IMR-90 (cell line): ENCODE measurements at regions not wholly inside any gene's neighbourhood (a gene's known extent, or its start where the extent isn't known, plus 50 kb on each side); places are given as distances from the start of the nearest gene placed in this dataset.

Experiments used
- ATAC-seq: fragments of 200-7000 bp; cut with Tn5 transposase; 2 replicates; pipeline ENCODE4 v1.9.1; 2020; ENCODE audit warnings: low read depth, mild to moderate bottlenecking, moderate library complexity
- BruUV-seq: library from RNA; stranded (reverse); fragments of 400-500 nt; replicated peaks from 2 replicates; lab custom pipeline; 2021; lab: Mats Ljungman, UMichigan
- CTCF ChIA-PET: fragments of 300-600 bp; formaldehyde crosslinking; extraction: SDS; loops from one replicate; lab custom pipeline; 2021; ENCODE audit warnings: antibody characterized with exemption; lab: Yijun Ruan, JAX
- POLR2A ChIA-PET: fragments of 300-600 bp; sonication (Branson Sonifier 250); formaldehyde crosslinking; loops from one replicate; lab custom pipeline; 2022; ENCODE audit warnings: antibody characterized with exemption; ENCODE audit not compliant: unreplicated experiment; lab: Charles Lee
- DNase-seq: peaks from one replicate; pipeline ENCODE4 v3.0.0; 2013
- H2AFZ ChIP-seq: replicated peaks from 2 replicates; pipeline ENCODE3; 2013; ENCODE audit warnings: low read length, mild to moderate bottlenecking; ENCODE audit not compliant: poor library complexity
- H2AK5ac ChIP-seq: 2 replicates; pipeline ENCODE4 v1.6.1; 2013; ENCODE audit warnings: low read depth, low read length, inconsistent platforms
- H2AK9ac ChIP-seq: replicated peaks from 2 replicates; pipeline ENCODE3; 2013; ENCODE audit warnings: mild to moderate bottlenecking, low read depth, low read length, moderate library complexity; ENCODE audit not compliant: poor library complexity
- H2BK120ac ChIP-seq: 2 replicates; pipeline ENCODE4 v1.6.1; 2013; ENCODE audit warnings: low read depth, low read length, inconsistent platforms
- H2BK15ac ChIP-seq: 3 replicates; pipeline ENCODE4 v1.6.1; 2013; ENCODE audit warnings: low read depth, low read length, inconsistent platforms
- H2BK20ac ChIP-seq: 2 replicates; pipeline ENCODE4 v1.6.1; 2013; ENCODE audit warnings: low read depth, mild to moderate bottlenecking, inconsistent platforms, low read length, moderate library complexity
- H2BK5ac ChIP-seq: 2 replicates; pipeline ENCODE4 v1.6.1; 2013; ENCODE audit warnings: mild to moderate bottlenecking, low read depth, low read length, inconsistent platforms; ENCODE audit not compliant: poor library complexity, severe bottlenecking
- H3K14ac ChIP-seq: replicated peaks from 2 replicates; pipeline ENCODE4 v1.6.1; 2013; ENCODE audit warnings: low read depth, low read length, inconsistent platforms
- H3K18ac ChIP-seq: 2 replicates; pipeline ENCODE4 v1.6.1; 2013; ENCODE audit warnings: low read depth, low read length, control low read depth
- H3K23ac ChIP-seq: 2 replicates; pipeline ENCODE4 v1.6.1; 2013; ENCODE audit warnings: low read depth, low read length, inconsistent platforms
- H3K27ac ChIP-seq: 2 replicates; pipeline ENCODE4 v1.5.1; 2013; ENCODE audit warnings: mild to moderate bottlenecking, control low read depth, low read length; ENCODE audit not compliant: insufficient read depth
- H3K27me3 ChIP-seq: 2 replicates; pipeline ENCODE4 v1.6.1; 2013; ENCODE audit warnings: low read length; ENCODE audit not compliant: control insufficient read depth, insufficient read depth
- H3K36me3 ChIP-seq: 2 replicates; pipeline ENCODE4 v1.6.1; 2013; ENCODE audit warnings: low read length, mixed read lengths; ENCODE audit not compliant: control insufficient read depth, insufficient read depth
- H3K4ac ChIP-seq: 2 replicates; pipeline ENCODE4 v1.6.1; 2013; ENCODE audit warnings: low read depth, low read length, inconsistent platforms
- H3K4me1 ChIP-seq: 2 replicates; pipeline ENCODE4 v1.6.1; 2013; ENCODE audit warnings: low read length, mixed read lengths; ENCODE audit not compliant: control insufficient read depth, insufficient read depth
- H3K4me2 ChIP-seq: 2 replicates; pipeline ENCODE4 v1.6.1; 2013; ENCODE audit warnings: low read depth, mild to moderate bottlenecking, control low read depth, low read length, moderate library complexity
- H3K4me3 ChIP-seq: 2 replicates; pipeline ENCODE4 v1.5.1; 2013; ENCODE audit warnings: low read depth, mild to moderate bottlenecking, control low read depth, low read length, moderate library complexity; ENCODE audit not compliant: insufficient read depth
- H3K56ac ChIP-seq: 2 replicates; pipeline ENCODE4 v1.6.1; 2013; ENCODE audit warnings: low read length, inconsistent platforms; ENCODE audit not compliant: insufficient read depth; ENCODE audit errors: extremely low read depth
- H3K79me1 ChIP-seq, 2 experiments: 2 replicates each; pipeline ENCODE4 v1.6.1; 2013; ENCODE audit warnings: low read length in 2 of 2, inconsistent platforms in 1 of 2, low read depth in 1 of 2
- H3K9ac ChIP-seq: 2 replicates; pipeline ENCODE4 v1.6.1; 2013; ENCODE audit warnings: low read depth, low read length, control low read depth
- H3K9me1 ChIP-seq: 2 replicates; pipeline ENCODE4 v1.6.1; 2013; ENCODE audit warnings: low read length, inconsistent platforms; ENCODE audit not compliant: insufficient read depth
- H3K9me3 ChIP-seq: 2 replicates; pipeline ENCODE4 v1.6.1; 2013; ENCODE audit warnings: low read length; ENCODE audit not compliant: control insufficient read depth, insufficient read depth
- H4K20me1 ChIP-seq: 2 replicates; pipeline ENCODE4 v1.6.1; 2013; ENCODE audit warnings: low read length, inconsistent platforms; ENCODE audit not compliant: insufficient read depth
- H4K5ac ChIP-seq: 2 replicates; pipeline ENCODE4 v1.6.1; 2013; ENCODE audit warnings: mild to moderate bottlenecking, low read depth, low read length, control low read depth
- H4K8ac ChIP-seq, 2 experiments: 2 replicates each; pipeline ENCODE4 v1.6.1; 2013; ENCODE audit warnings: low read depth in 2 of 2, low read length in 2 of 2, control low read depth in 1 of 2, inconsistent platforms in 1 of 2
- H4K91ac ChIP-seq: 2 replicates; pipeline ENCODE4 v1.6.1; 2013; ENCODE audit warnings: low read depth, low read length, inconsistent platforms; ENCODE audit not compliant: insufficient read depth
- BHLHE40 ChIP-seq: fragments of 150-350 bp; IDR thresholded peaks from 2 replicates; pipeline ENCODE4 v1.6.1; 2016; ENCODE audit warnings: mild to moderate bottlenecking, low read depth, low read length
- CEBPB ChIP-seq: IDR thresholded peaks from 2 replicates; pipeline ENCODE4 v1.6.1; 2012; ENCODE audit warnings: low read depth, low read length, improper control_type of control experiment
- CHD1 ChIP-seq: IDR thresholded peaks from 2 replicates; pipeline ENCODE4 v1.6.1; 2012; ENCODE audit warnings: low read depth, low read length, improper control_type of control experiment
- CTCF ChIP-seq: conservative IDR thresholded peaks from 2 replicates; pipeline ENCODE4 v1.5.1; 2012; ENCODE audit warnings: mild to moderate bottlenecking, low read depth, low read length, improper control_type of control experiment
- ELK1 ChIP-seq: fragments of 150-350 bp; IDR thresholded peaks from 2 replicates; pipeline ENCODE4 v1.6.1; 2016; ENCODE audit warnings: low read depth, mild to moderate bottlenecking, low read length, moderate library complexity, borderline replicate concordance
- FOS ChIP-seq: fragments of 150-350 bp; IDR thresholded peaks from 2 replicates; pipeline ENCODE4 v1.6.1; 2016; ENCODE audit warnings: low read depth, low read length
- MAFK ChIP-seq: IDR thresholded peaks from 2 replicates; pipeline ENCODE4 v1.6.1; 2012; ENCODE audit warnings: low read depth, low read length, improper control_type of control experiment
- MAZ ChIP-seq: IDR thresholded peaks from 2 replicates; pipeline ENCODE4 v1.6.1; 2012; ENCODE audit warnings: low read depth, mild to moderate bottlenecking, low read length, improper control_type of control experiment, moderate library complexity, borderline replicate concordance
- MXI1 ChIP-seq: IDR thresholded peaks from 2 replicates; pipeline ENCODE4 v1.6.1; 2012; ENCODE audit warnings: low read depth, mild to moderate bottlenecking, low read length, moderate library complexity, borderline replicate concordance
- NFE2L2 ChIP-seq: fragments of 150-350 bp; IDR thresholded peaks from 2 replicates; pipeline ENCODE4 v1.6.1; 2016; ENCODE audit warnings: low read depth, mild to moderate bottlenecking, low read length
- POLR2A ChIP-seq: IDR thresholded peaks from 2 replicates; pipeline ENCODE4 v1.6.1; 2012; ENCODE audit warnings: mild to moderate bottlenecking, low read depth, low read length
- RAD21 ChIP-seq: IDR thresholded peaks from 2 replicates; pipeline ENCODE4 v1.6.1; 2012; ENCODE audit warnings: low read length, improper control_type of control experiment
- RFX5 ChIP-seq: IDR thresholded peaks from 2 replicates; pipeline ENCODE4 v1.8.0; 2012; ENCODE audit warnings: low read depth, mild to moderate bottlenecking, low read length, moderate library complexity
- SMC3 ChIP-seq: fragments of 150-350 bp; IDR thresholded peaks from 2 replicates; pipeline ENCODE4 v1.6.1; 2016; ENCODE audit warnings: low read depth, mild to moderate bottlenecking, antibody characterized with exemption, low read length, moderate library complexity
- USF2 ChIP-seq: fragments of 150-350 bp; IDR thresholded peaks from 2 replicates; pipeline ENCODE4 v1.6.1; 2017; ENCODE audit warnings: mild to moderate bottlenecking, antibody characterized with exemption, low read length, low read depth
- dilution Hi-C: fragments of 300-500 bp; cut with HindIII; formaldehyde crosslinking; loops from one replicate; pipeline ENCODE4 v1.14.3; 2018; ENCODE audit warnings: low sequenced_read_pairs; ENCODE audit not compliant: unreplicated experiment
- in situ Hi-C: fragments of 300-500 bp; cut with MboI; formaldehyde crosslinking; loops from 3 replicates; pipeline ENCODE4 v1.14.3; 2019; ENCODE audit warnings: low sequenced_read_pairs, inconsistent platforms, mixed read lengths
- intact Hi-C: fragments of 100-400 bp; cut with micrococcal nuclease; formaldehyde crosslinking; loops from 2 replicates; pipeline ENCODE4 v1.10.0; 2022

GRCh38 chr5:74096325-74096724 is 470.3 kb downstream of the ARHGEF28 start:
- H4K20me1 ChIP-seq, result no peaks in the 10 kb centered on the region
- no peak overlapping the region for H2BK20ac ChIP-seq
- H3K27me3 ChIP-seq, result peaks cover 6% of the 10 kb centered on the region
- H3K4ac ChIP-seq, result no peak overlapping the region
- H2AFZ ChIP-seq, result no peak overlapping the region
- no peaks in the 10 kb centered on the region for H3K79me1 ChIP-seq
- no peak overlapping the region for H3K9ac ChIP-seq
- H2BK15ac ChIP-seq, result no peak overlapping the region
- H3K36me3 ChIP-seq, result no peaks in the 10 kb centered on the region
- dilution Hi-C loops, result no loop called here
- no peak overlapping the region for H3K27ac ChIP-seq
- H2AK9ac ChIP-seq, result no peak overlapping the region
- in situ Hi-C loops, result no loop called here
- H3K4me3 ChIP-seq, result no peak overlapping the region
- H4K5ac ChIP-seq, result no peak overlapping the region
- H4K8ac ChIP-seq, result no peak overlapping the region
- H3K9me1 ChIP-seq, result peaks cover 2% of the 10 kb centered on the region; the same call in 1 of the 2 replicates
- H3K14ac ChIP-seq, result no peak overlapping the region
- no peak overlapping the region for H2BK120ac ChIP-seq
- ChIA-PET POLR2A (no interaction called here), CTCF (no interaction called here)
- no peaks in the 10 kb centered on the region for H3K4me1 ChIP-seq
- no peak overlapping the region for H4K91ac ChIP-seq
- DNase-seq, result no peak
- TF ChIP-seq MAFK (no peak), MAZ (no peak), CHD1 (no peak), RFX5 (no peak), NFE2L2 (no peak), USF2 (no peak), BHLHE40 (no peak), MXI1 (no peak), CEBPB (no peak), CTCF (no peak), ELK1 (no peak), RAD21 (no peak), POLR2A (no peak), SMC3 (no peak), FOS (no peak)
- H3K18ac ChIP-seq, result no peak overlapping the region
- H3K4me2 ChIP-seq, result no peak overlapping the region
- H3K56ac ChIP-seq, result no peak overlapping the region
- intact Hi-C loops, result no loop called here
- no peak overlapping the region for H3K23ac ChIP-seq
- no peak for ATAC-seq
- no peak overlapping the region for H2BK5ac ChIP-seq
- no TSS peak for BruUV-seq
- no peak overlapping the region for H2AK5ac ChIP-seq
- H3K9me3 ChIP-seq, result peaks cover 4% of the 10 kb centered on the region
